Osteocyte (in vitro differentiated cells): ENCODE measurements at regions not wholly inside any gene's neighbourhood (a gene's known extent, or its start where the extent isn't known, plus 50 kb on each side); places are given as distances from the start of the nearest gene placed in this dataset.

ENCODE experiments used
- DNase-seq: peaks from one replicate; pipeline ENCODE4 v3.0.0; 2021; ENCODE audit warnings: mixed read lengths; ENCODE audit not compliant: unreplicated experiment; ENCODE audit errors: extremely low spot score
- H3K27ac Mint-ChIP-seq: one replicate; pipeline ENCODE4 v1.8.0; 2021; ENCODE audit warnings: mild to moderate bottlenecking, mixed read lengths; ENCODE audit not compliant: unreplicated experiment
- H3K27me3 Mint-ChIP-seq: one replicate; pipeline ENCODE4 v1.8.0; 2021; ENCODE audit warnings: mixed read lengths; ENCODE audit not compliant: unreplicated experiment
- H3K36me3 Mint-ChIP-seq: one replicate; pipeline ENCODE4 v1.8.0; 2021; ENCODE audit warnings: mixed read lengths; ENCODE audit not compliant: unreplicated experiment
- H3K4me1 Mint-ChIP-seq: one replicate; pipeline ENCODE4 v1.8.0; 2021; ENCODE audit warnings: mixed read lengths; ENCODE audit not compliant: unreplicated experiment
- H3K4me3 Mint-ChIP-seq: one replicate; pipeline ENCODE4 v1.8.0; 2021; ENCODE audit warnings: mild to moderate bottlenecking, moderate library complexity, mixed read lengths; ENCODE audit not compliant: unreplicated experiment
- H3K9me3 Mint-ChIP-seq: one replicate; pipeline ENCODE4 v1.8.0; 2021; ENCODE audit warnings: mixed read lengths; ENCODE audit not compliant: unreplicated experiment
- TF ChIP-seq, protein P1 (sequence below): fragments of 200-600 bp; sonication (generic); IDR thresholded peaks from 2 replicates; pipeline ENCODE4 v1.5.0; 2021; ENCODE audit warnings: antibody characterized with exemption, mild to moderate bottlenecking, moderate library complexity

DNA sequence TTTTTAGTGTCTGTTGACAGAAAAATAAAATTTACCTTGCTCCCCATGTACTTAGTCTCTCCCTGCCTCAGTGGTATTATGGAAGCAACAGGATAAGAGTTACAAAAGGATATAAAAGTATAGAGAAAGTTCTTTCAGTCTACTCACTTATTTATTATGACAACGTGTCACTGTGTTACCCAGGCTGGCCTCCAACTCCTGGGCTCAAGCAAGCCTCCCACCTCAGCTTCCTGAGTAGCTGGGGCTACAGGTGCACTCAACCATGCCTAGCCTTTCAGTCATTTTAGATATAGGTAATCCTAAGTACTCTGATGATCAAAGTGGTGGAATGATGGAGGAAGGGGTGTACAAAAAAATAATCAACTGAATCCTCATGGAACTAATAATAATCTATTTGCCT is 215.2 kb upstream of the MKLN1 start:
- H3K4me3 Mint-ChIP-seq, result no peak overlapping the region
- H3K4me1 Mint-ChIP-seq, result peaks cover 33% of the 10 kb centered on the region
- no peak overlapping the region for H3K27ac Mint-ChIP-seq

DNA sequence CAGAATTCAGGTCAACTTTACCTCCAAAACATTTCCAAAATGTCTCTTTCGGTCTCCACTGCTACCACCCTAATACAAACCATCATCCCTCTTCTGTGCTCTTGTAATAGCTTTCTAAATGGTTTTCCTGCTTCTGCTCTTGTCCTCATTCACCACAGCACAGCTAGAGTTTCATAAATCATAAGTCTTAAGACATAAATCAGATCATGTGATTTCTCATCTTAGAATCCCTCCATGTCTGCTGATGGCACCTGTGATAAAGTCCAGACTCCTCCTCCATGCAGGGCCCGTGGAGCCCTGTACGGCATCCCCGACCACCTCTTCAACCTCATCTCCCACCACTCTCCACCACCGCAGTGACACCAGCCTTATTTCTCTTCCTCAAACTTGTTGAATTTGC is 212.3 kb upstream of the MKLN1 start:
- Mint-ChIP-seq H3K4me3 (no peak overlapping the region), H3K9me3 (no peaks in the 10 kb centered on the region), H3K27me3 (peaks cover 26% of the 10 kb centered on the region), H3K27ac (no peak overlapping the region), H3K4me1 (peaks cover 12% of the 10 kb centered on the region), H3K36me3 (peaks cover 3% of the 10 kb centered on the region)
- TF ChIP-seq, protein P1, sequence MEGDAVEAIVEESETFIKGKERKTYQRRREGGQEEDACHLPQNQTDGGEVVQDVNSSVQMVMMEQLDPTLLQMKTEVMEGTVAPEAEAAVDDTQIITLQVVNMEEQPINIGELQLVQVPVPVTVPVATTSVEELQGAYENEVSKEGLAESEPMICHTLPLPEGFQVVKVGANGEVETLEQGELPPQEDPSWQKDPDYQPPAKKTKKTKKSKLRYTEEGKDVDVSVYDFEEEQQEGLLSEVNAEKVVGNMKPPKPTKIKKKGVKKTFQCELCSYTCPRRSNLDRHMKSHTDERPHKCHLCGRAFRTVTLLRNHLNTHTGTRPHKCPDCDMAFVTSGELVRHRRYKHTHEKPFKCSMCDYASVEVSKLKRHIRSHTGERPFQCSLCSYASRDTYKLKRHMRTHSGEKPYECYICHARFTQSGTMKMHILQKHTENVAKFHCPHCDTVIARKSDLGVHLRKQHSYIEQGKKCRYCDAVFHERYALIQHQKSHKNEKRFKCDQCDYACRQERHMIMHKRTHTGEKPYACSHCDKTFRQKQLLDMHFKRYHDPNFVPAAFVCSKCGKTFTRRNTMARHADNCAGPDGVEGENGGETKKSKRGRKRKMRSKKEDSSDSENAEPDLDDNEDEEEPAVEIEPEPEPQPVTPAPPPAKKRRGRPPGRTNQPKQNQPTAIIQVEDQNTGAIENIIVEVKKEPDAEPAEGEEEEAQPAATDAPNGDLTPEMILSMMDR, result no peak
- DNase-seq, result no peak

More for the DNA sequence above, 215.2 kb upstream of the MKLN1 start:
- Mint-ChIP-seq H3K9me3 (no peaks in the 10 kb centered on the region), H3K36me3 (peaks cover 3% of the 10 kb centered on the region), H3K27me3 (peaks cover 23% of the 10 kb centered on the region)
- TF ChIP-seq, protein P1, result no peak
- no peak for DNase-seq

DNA sequence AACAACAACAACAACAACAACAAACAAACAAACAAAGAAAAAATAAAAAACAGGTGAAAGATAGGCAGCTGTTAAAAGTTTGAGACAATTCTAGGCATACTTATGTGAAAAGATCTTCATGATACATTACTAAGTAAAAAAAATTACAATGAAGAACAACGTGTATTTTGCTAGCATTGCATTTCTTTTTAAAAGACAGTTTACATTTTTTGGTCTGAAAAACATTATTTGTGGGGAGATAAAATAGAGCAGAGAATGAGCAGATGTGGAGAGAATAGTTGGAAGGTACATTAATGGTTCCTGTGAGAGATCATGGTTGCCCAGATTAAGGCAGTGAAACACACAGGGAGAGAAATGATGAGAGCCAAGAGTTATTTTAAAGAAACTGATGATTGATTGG is 210.2 kb upstream of the MKLN1 start:
- no peak for DNase-seq
- H3K4me3 Mint-ChIP-seq, result no peak overlapping the region
- peaks cover 3% of the 10 kb centered on the region for H3K36me3 Mint-ChIP-seq
- peaks cover 36% of the 10 kb centered on the region for H3K27me3 Mint-ChIP-seq
- H3K9me3 Mint-ChIP-seq, result peaks cover 5% of the 10 kb centered on the region
- TF ChIP-seq, protein P1, result no peak
- H3K4me1 Mint-ChIP-seq, result no peaks in the 10 kb centered on the region
- no peak overlapping the region for H3K27ac Mint-ChIP-seq

DNA sequence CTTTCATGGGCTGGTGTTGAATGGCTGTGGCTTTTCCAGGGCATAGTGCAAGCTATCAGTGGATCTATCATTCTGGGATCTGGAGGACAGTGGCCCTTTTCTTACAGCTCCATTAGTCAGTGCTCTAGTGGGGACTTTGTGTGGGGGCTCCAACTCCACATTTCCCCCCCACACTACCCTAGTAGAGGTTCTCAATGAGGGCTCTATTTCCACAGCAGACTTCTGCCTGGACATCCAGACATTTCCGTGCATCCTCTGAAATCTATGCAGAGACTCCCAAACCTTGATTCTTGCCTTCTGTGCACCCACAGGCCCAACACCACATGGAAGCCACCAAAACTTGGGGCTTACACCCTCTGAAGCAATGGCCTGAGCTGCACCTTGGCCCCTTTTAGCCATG is 208.3 kb upstream of the MKLN1 start:
- Mint-ChIP-seq H3K4me1 (no peaks in the 10 kb centered on the region), H3K4me3 (no peak overlapping the region), H3K27me3 (peaks cover 31% of the 10 kb centered on the region), H3K36me3 (peaks cover 3% of the 10 kb centered on the region), H3K9me3 (peaks cover 5% of the 10 kb centered on the region), H3K27ac (no peak overlapping the region)
- TF ChIP-seq, protein P1, result no peak
- no peak for DNase-seq

DNA sequence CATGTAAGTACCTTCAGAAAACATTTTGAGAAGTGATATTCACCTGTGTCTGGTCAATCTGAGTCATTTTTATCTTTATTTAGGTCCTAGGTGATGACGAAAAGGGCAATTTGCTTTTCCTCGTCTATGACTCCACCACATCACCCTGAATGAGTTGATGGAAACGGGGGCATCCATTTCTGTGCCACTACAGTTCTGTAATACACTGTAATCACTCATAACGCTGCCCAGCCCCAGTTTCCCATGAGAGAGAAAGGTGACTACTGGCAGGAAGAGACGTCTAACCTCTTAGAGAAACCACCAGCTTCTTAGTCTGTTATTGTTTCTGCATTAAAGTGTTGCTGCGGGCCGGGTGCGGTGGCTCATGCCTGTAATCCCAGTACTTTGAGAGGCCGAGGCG is 205.3 kb upstream of the MKLN1 start:
- Mint-ChIP-seq H3K27ac (no peak overlapping the region), H3K36me3 (no peaks in the 10 kb centered on the region), H3K27me3 (peaks cover 29% of the 10 kb centered on the region), H3K9me3 (peaks cover 5% of the 10 kb centered on the region), H3K4me3 (no peak overlapping the region), H3K4me1 (no peaks in the 10 kb centered on the region)
- no peak for DNase-seq
- TF ChIP-seq, protein P1, result no peak
